Bronchial epithelial cell (primary cell): ENCODE measurements at regions not wholly inside any gene's neighbourhood (a gene's known extent, or its start where the extent isn't known, plus 50 kb on each side); places are given as distances from the start of the nearest gene placed in this dataset.
A peak's percentile ranks its signal among the peaks of the same experiment; 100 is the strongest.

Experiments
- DNase-seq: peaks from one replicate; pipeline ENCODE4 v3.0.0-alpha.2; 2010; ENCODE audit warnings: low read depth
- FAIRE-seq: peaks from 2 replicates; lab custom pipeline; 2011; peaks lifted over from hg19 to GRCh38; lab: Jason Lieb, UNC
- H3K27me3 ChIP-seq: 2 replicates; pipeline ENCODE4 v1.5.1; 2011; ENCODE audit warnings: low read length; ENCODE audit not compliant: control insufficient read depth, insufficient read depth
- H3K36me3 ChIP-seq: 2 replicates; pipeline ENCODE4 v1.5.1; 2011; ENCODE audit warnings: low read length; ENCODE audit not compliant: control insufficient read depth, insufficient read depth
- H3K4me3 ChIP-seq: 2 replicates; pipeline ENCODE4 v1.5.1; 2011; ENCODE audit warnings: mild to moderate bottlenecking, low read depth, low read length, control low read depth
- CTCF ChIP-seq: IDR thresholded peaks from 2 replicates; pipeline ENCODE4 v1.5.1; 2011; ENCODE audit warnings: mild to moderate bottlenecking, moderate library complexity, low read length, control low read depth, inconsistent platforms; ENCODE audit not compliant: insufficient read depth, severe bottlenecking

GRCh38 chr20:63145156-63145555, 70.8 kb downstream of the YTHDF1 start:
- DNase-seq (peak; percentile 49), FAIRE-seq (no peak)
- no peaks in the 10 kb centered on the region for H3K36me3 ChIP-seq
- H3K27me3 ChIP-seq, result no peaks in the 10 kb centered on the region
- H3K4me3 ChIP-seq, result no peak overlapping the region
- no peak for TF ChIP-seq CTCF

GRCh38 chr20:63142933-63143332, 73.0 kb downstream of the YTHDF1 start:
- no peak for DNase-seq
- no peak for TF ChIP-seq CTCF
- H3K27me3 ChIP-seq, result no peaks in the 10 kb centered on the region

GRCh38 chr20:63141531-63141930, 74.4 kb downstream of the YTHDF1 start:
- H3K27me3 ChIP-seq, result no peaks in the 10 kb centered on the region
- no peak for DNase-seq
- no peak overlapping the region for H3K4me3 ChIP-seq
- no peaks in the 10 kb centered on the region for H3K36me3 ChIP-seq
- no peak for TF ChIP-seq CTCF
- no peak for FAIRE-seq

More at GRCh38 chr20:63142933-63143332, 73.0 kb downstream of the YTHDF1 start:
- H3K4me3 ChIP-seq, result no peak overlapping the region
- no peak for FAIRE-seq
- no peaks in the 10 kb centered on the region for H3K36me3 ChIP-seq

- no peak for TF ChIP-seq CTCF
- no peak for DNase-seq
- no peaks in the 10 kb centered on the region for H3K27me3 ChIP-seq
- no peaks in the 10 kb centered on the region for H3K36me3 ChIP-seq
- no peak overlapping the region for H3K4me3 ChIP-seq
- FAIRE-seq, result no peak
Measured at GRCh38 chr20:63140514-63141433, 75.2 kb downstream of the YTHDF1 start.

GRCh38 chr20:63139837-63140236, 76.1 kb downstream of the YTHDF1 start:
- no peaks in the 10 kb centered on the region for H3K36me3 ChIP-seq
- H3K27me3 ChIP-seq, result no peaks in the 10 kb centered on the region
- DNase-seq, result no peak
- no peak for FAIRE-seq
- no peak overlapping the region for H3K4me3 ChIP-seq
- no peak for TF ChIP-seq CTCF
